Spleen (tissue), 11 donors: ENCODE measurements at regions not wholly inside any gene's neighbourhood (a gene's known extent, or its start where the extent isn't known, plus 50 kb on each side); places are given as distances from the start of the nearest gene placed in this dataset.

Experiments used
- DNase-seq: peaks from one replicate; pipeline ENCODE4 v3.0.0-alpha.2; 2020
- H3K27ac ChIP-seq, 8 donors: fragments of 200-600 bp; sonication (generic) in 7 of 8; 1 replicate in 4 of 8; 2 replicates in 4 of 8; pipeline versions ENCODE4 v1.5.0 to v1.8.0; 2016 to 2021; ENCODE audit warnings: inconsistent platforms in 4 of 8, mild to moderate bottlenecking in 4 of 8, moderate library complexity in 1 of 8
- H3K27me3 ChIP-seq, 7 donors: fragments of 200-600 bp; sonication (generic) in 6 of 7; replicated peaks in 1 of 7; 1 replicate in 4 of 7; 2 replicates in 3 of 7; pipeline versions ENCODE4 v1.5.0 to v1.8.0; 2016 to 2021; ENCODE audit warnings: inconsistent platforms in 3 of 7, mild to moderate bottlenecking in 1 of 7
- H3K36me3 ChIP-seq, 6 donors: fragments of 200-600 bp; sonication (generic) in 5 of 6; 1 replicate in 4 of 6; 2 replicates in 2 of 6; pipeline versions ENCODE4 v1.5.0 to v1.8.0; 2016 to 2021; ENCODE audit warnings: inconsistent platforms in 2 of 6
- H3K4me1 ChIP-seq, 6 donors: fragments of 200-600 bp; sonication (generic) in 5 of 6; 1 replicate in 3 of 6; 2 replicates in 3 of 6; pipeline versions ENCODE4 v1.5.0 to v1.8.0; 2016 to 2021; ENCODE audit warnings: inconsistent platforms in 3 of 6
- H3K4me3 ChIP-seq, 8 donors: fragments of 200-600 bp; sonication (generic) in 7 of 8; 1 replicate in 4 of 8; 2 replicates in 4 of 8; pipeline versions ENCODE4 v1.5.0 to v1.8.0; 2016 to 2021; ENCODE audit warnings: inconsistent platforms in 4 of 8, mild to moderate bottlenecking in 4 of 8, moderate library complexity in 2 of 8
- H3K9me3 ChIP-seq, 8 donors: fragments of 200-600 bp; sonication (generic) in 7 of 8; 1 replicate in 4 of 8; 2 replicates in 4 of 8; pipeline versions ENCODE4 v1.5.0 to v1.8.0; 2016 to 2021; ENCODE audit warnings: inconsistent platforms in 4 of 8
- CTCF ChIP-seq, 11 experiments: fragments of 200-600 bp in 7 of 11; fragments of 450-650 bp in 4 of 11; sonication (generic) in 4 of 11; IDR thresholded peaks in 8 of 11; conservative IDR thresholded peaks in 3 of 11; 1 replicate in 7 of 11; 2 replicates in 4 of 11; pipeline versions ENCODE4 v1.4.0 to v1.8.0; 2016 to 2021; ENCODE audit warnings: antibody characterized with exemption in 11 of 11, inconsistent platforms in 4 of 11, mild to moderate bottlenecking in 1 of 11
- POLR2A ChIP-seq, 3 donors: fragments of 450-650 bp; IDR thresholded peaks; one replicate each; pipeline ENCODE4 v1.5.1; 2017; ENCODE audit warnings: antibody characterized with exemption in 3 of 3, mild to moderate bottlenecking in 1 of 3
- POLR2AphosphoS5 ChIP-seq, 3 donors: sonication (generic); formaldehyde crosslinking; IDR thresholded peaks; one replicate each; pipeline ENCODE4 v1.5.1; 2017; ENCODE audit warnings: antibody characterized with exemption in 3 of 3
- WGBS, 5 donors: extraction: QIAGEN DNeasy Blood & Tissue Kit in 3 of 5; methylation state at CpG; one replicate each; pipeline versions ENCODE4 v1.1.5 to v1.1.7; 2013 to 2018; 5-methylcytosine and 5-hydroxymethylcytosine counted together
- intact Hi-C: fragments of 100-400 bp; cut with DNase I; formaldehyde crosslinking; loops from one replicate; pipeline ENCODE4 v1.15.0; 2023; ENCODE audit warnings: low total_unique reads
- donor health status: healthy with polysubstance abuse.
- donor health status: DM: no; HTN: no; CAD: no; lungs with moderate emphysema.
- donor health status: DM: no; HTN: no; CAD: no.
- donor health status: Bipolar disorder and iron deficiency.
- donor health status: healthy.
- donor health status: DM: no; HTN: no; CAD: no.
- donor health status: DM: yes; HTN: yes; CAD: no.

- TF ChIP-seq POLR2A (IDR thresholded peaks at IDR 0.05) (no peak), POLR2AphosphoS5 (IDR thresholded peaks at IDR 0.05) (no peak), CTCF (IDR thresholded peaks at IDR 0.05 in 8 of 11, conservative IDR thresholded peaks at IDR 0.05 in 3 of 11) (no peak)
- Histone ChIP-seq H3K27ac (no peak overlapping the region), H3K27me3 (no peaks in the 10 kb centered on the region), H3K4me1 (no peaks in the 10 kb centered on the region), H3K4me3 (no peak overlapping the region), H3K36me3 (no peaks in the 10 kb centered on the region), H3K9me3 (peaks cover 0 to 21% (median 16%) of the 10 kb centered on the region in 8 donors)
- no peak for DNase-seq
- 86 to 100% (median 97%) methylated on average over 1 of the region's 1 CpG for WGBS, 5 donors
- intact Hi-C loops = no loop called here
These were observed 59.8 kb upstream of the AASS start for GRCh38 chr7:122203814-122204213.

GRCh38 chr7:122200888-122201287 is 56.8 kb upstream of the AASS start:
- no peaks in the 10 kb centered on the region for H3K27me3 ChIP-seq
- WGBS, 5 donors = 74 to 95% (median 90%) methylated on average over 1 of the region's 1 CpG
- TF ChIP-seq CTCF (IDR thresholded peaks at IDR 0.05 in 8 of 11, conservative IDR thresholded peaks at IDR 0.05 in 3 of 11) = no peak
- TF ChIP-seq POLR2AphosphoS5 (IDR thresholded peaks at IDR 0.05) = no peak
- TF ChIP-seq POLR2A (IDR thresholded peaks at IDR 0.05) = no peak
- H3K27ac ChIP-seq = no peak overlapping the region
- H3K36me3 ChIP-seq = no peaks in the 10 kb centered on the region
- H3K9me3 ChIP-seq = peaks cover 0 to under 1% (median 0%) of the 10 kb centered on the region in 8 donors
- intact Hi-C loops = no loop called here
- no peak for DNase-seq
- no peak overlapping the region for H3K4me3 ChIP-seq
- no peaks in the 10 kb centered on the region for H3K4me1 ChIP-seq

- intact Hi-C loops = no loop called here
- no peaks in the 10 kb centered on the region for H3K4me1 ChIP-seq
- no peak for TF ChIP-seq CTCF (IDR thresholded peaks at IDR 0.05 in 8 of 11, conservative IDR thresholded peaks at IDR 0.05 in 3 of 11)
- no peak for TF ChIP-seq POLR2AphosphoS5 (IDR thresholded peaks at IDR 0.05)
- no peak overlapping the region for H3K27ac ChIP-seq
- no peaks in the 10 kb centered on the region for H3K9me3 ChIP-seq
- H3K4me3 ChIP-seq = no peak overlapping the region
- no peaks in the 10 kb centered on the region for H3K36me3 ChIP-seq
- no peak for DNase-seq
- no peaks in the 10 kb centered on the region for H3K27me3 ChIP-seq
These were observed 55.1 kb upstream of the AASS start for GRCh38 chr7:122199171-122199570.

GRCh38 chr7:122198581-122198980 is 54.5 kb upstream of the AASS start:
- intact Hi-C loops = no loop called here
- TF ChIP-seq CTCF (IDR thresholded peaks at IDR 0.05 in 8 of 11, conservative IDR thresholded peaks at IDR 0.05 in 3 of 11) (no peak), POLR2AphosphoS5 (IDR thresholded peaks at IDR 0.05) (no peak), POLR2A (IDR thresholded peaks at IDR 0.05) (no peak)
- 71 to 83% (median 72%) methylated on average over 1 of the region's 1 CpG for WGBS, 5 donors

More at GRCh38 chr7:122198581-122198980, 54.5 kb upstream of the AASS start:
- Histone ChIP-seq H3K4me1 (no peaks in the 10 kb centered on the region), H3K27ac (no peak overlapping the region), H3K27me3 (no peaks in the 10 kb centered on the region), H3K36me3 (no peaks in the 10 kb centered on the region), H3K9me3 (no peaks in the 10 kb centered on the region), H3K4me3 (no peak overlapping the region)
- no peak for DNase-seq
